Esophagus muscularis mucosa (tissue), 4 donors: ENCODE measurements at regions not wholly inside any gene's neighbourhood (a gene's known extent, or its start where the extent isn't known, plus 50 kb on each side); places are given as distances from the start of the nearest gene placed in this dataset.

ENCODE experiments used
- DNase-seq: peaks from one replicate; pipeline ENCODE4 v3.0.0-alpha.2; 2017; ENCODE audit errors: extremely low spot score
- H3K27ac ChIP-seq, 4 donors: fragments of 200-600 bp; sonication (generic); replicated peaks in 1 of 4; 1 replicate in 3 of 4; 2 replicates in 1 of 4; pipeline ENCODE4 v1.5.1; 2016 to 2019; ENCODE audit warnings: mild to moderate bottlenecking in 1 of 4
- H3K27me3 ChIP-seq, 4 donors: fragments of 200-600 bp; sonication (generic); one replicate each; pipeline versions ENCODE4 v1.5.1 to v1.6.0; 2016 to 2019
- H3K36me3 ChIP-seq, 4 donors: fragments of 200-600 bp; sonication (generic); one replicate each; pipeline ENCODE4 v1.5.1; 2016 to 2019
- H3K4me1 ChIP-seq, 4 donors: fragments of 200-600 bp; sonication (generic); one replicate each; pipeline ENCODE4 v1.5.1; 2016 to 2019
- H3K4me3 ChIP-seq, 4 donors: fragments of 200-600 bp; sonication (generic); 1 replicate in 2 of 4; 2 replicates in 2 of 4; pipeline ENCODE4 v1.5.1; 2016 to 2019; ENCODE audit warnings: mild to moderate bottlenecking in 4 of 4, moderate library complexity in 1 of 4
- H3K9me3 ChIP-seq, 4 donors: fragments of 200-600 bp; sonication (generic); 1 replicate in 3 of 4; 2 replicates in 1 of 4; pipeline ENCODE4 v1.5.1; 2016 to 2019
- CTCF ChIP-seq, 3 experiments: fragments of 200-600 bp in 2 of 3; fragments of 450-650 bp in 1 of 3; sonication (generic) in 2 of 3; IDR thresholded peaks; one replicate each; pipeline ENCODE4 v1.5.1; 2017 to 2019; ENCODE audit warnings: antibody characterized with exemption in 3 of 3, mild to moderate bottlenecking in 2 of 3, moderate library complexity in 1 of 3
- EP300 ChIP-seq: sonication (generic); formaldehyde crosslinking; IDR thresholded peaks from one replicate; pipeline ENCODE4 v1.6.1; 2017; ENCODE audit warnings: antibody characterized with exemption
- POLR2A ChIP-seq: fragments of 450-650 bp; IDR thresholded peaks from one replicate; pipeline ENCODE4 v1.6.1; 2017; ENCODE audit warnings: antibody characterized with exemption, moderate library complexity, mild to moderate bottlenecking, low read depth
- POLR2AphosphoS5 ChIP-seq, 2 donors: sonication (generic); formaldehyde crosslinking; IDR thresholded peaks; one replicate each; pipeline ENCODE4 v1.6.1; 2017; ENCODE audit warnings: antibody characterized with exemption in 2 of 2
- WGBS: methylation state at CpG from one replicate; pipeline ENCODE4 v1.1.5; 2018; 5-methylcytosine and 5-hydroxymethylcytosine counted together
- intact Hi-C: fragments of 100-400 bp; cut with DNase I; formaldehyde crosslinking; loops from one replicate; pipeline ENCODE4 v1.15.1; 2023

- WGBS, result 85% methylated on average over 9 of the region's 14 CpGs
- H3K36me3 ChIP-seq, result no peaks in the 10 kb centered on the region
- intact Hi-C loops, result no loop called here
Measured at GRCh38 chr16:35146723-35147458, 1687.5 kb downstream of the TP53TG3F start.

GRCh38 chr16:35147556-35148504 lies 1688.4 kb downstream of the TP53TG3F start:
- no peak for TF ChIP-seq CTCF (IDR thresholded peaks at IDR 0.05)
- TF ChIP-seq EP300, result no peak
- H3K36me3 ChIP-seq, result no peaks in the 10 kb centered on the region
- H3K4me3 ChIP-seq, result no peak overlapping the region
- H3K27ac ChIP-seq, result no peak overlapping the region
- DNase-seq, result peak; percentile 83
- 69% methylated on average over 8 of the region's 10 CpGs for WGBS
- intact Hi-C loops, result no loop called here
- H3K4me1 ChIP-seq, result no peaks in the 10 kb centered on the region
- H3K9me3 ChIP-seq, result peaks cover 0 to 34% (median 11%) of the 10 kb centered on the region in 4 donors
- H3K27me3 ChIP-seq, result no peaks in the 10 kb centered on the region

More at GRCh38 chr16:35146723-35147458, 1687.5 kb downstream of the TP53TG3F start:
- H3K4me1 ChIP-seq, result no peaks in the 10 kb centered on the region
- TF ChIP-seq POLR2A (no peak), EP300 (no peak), POLR2AphosphoS5 (IDR thresholded peaks at IDR 0.05) (no peak), CTCF (IDR thresholded peaks at IDR 0.05) (no peak)
- peak; percentile 87 for DNase-seq
- H3K9me3 ChIP-seq, result peaks cover 0 to 38% (median 13%) of the 10 kb centered on the region in 4 donors
- H3K4me3 ChIP-seq, result no peak overlapping the region
- H3K27me3 ChIP-seq, result no peaks in the 10 kb centered on the region
- H3K27ac ChIP-seq, result no peak overlapping the region

- Histone ChIP-seq H3K27ac (no peak overlapping the region), H3K27me3 (no peaks in the 10 kb centered on the region), H3K4me1 (no peaks in the 10 kb centered on the region), H3K9me3 (peaks cover 0 to 29% (median 10%) of the 10 kb centered on the region in 4 donors), H3K4me3 (no peak overlapping the region), H3K36me3 (no peaks in the 10 kb centered on the region)
- intact Hi-C loops, result no loop called here
- DNase-seq, result no peak
- TF ChIP-seq CTCF (IDR thresholded peaks at IDR 0.05), result no peak
- no peak for TF ChIP-seq POLR2AphosphoS5 (IDR thresholded peaks at IDR 0.05)
- no peak for TF ChIP-seq POLR2A
- no peak for TF ChIP-seq EP300
- WGBS, result 76% methylated on average over 3 of the region's 3 CpGs
Measured at GRCh38 chr16:35148748-35149147, 1689.3 kb downstream of the TP53TG3F start.

GRCh38 chr16:35149550-35149949 lies 1690.1 kb downstream of the TP53TG3F start:
- Histone ChIP-seq H3K27me3 (no peaks in the 10 kb centered on the region), H3K9me3 (peaks cover 0 to 28% (median 10%) of the 10 kb centered on the region in 4 donors), H3K36me3 (no peaks in the 10 kb centered on the region), H3K27ac (no peak overlapping the region), H3K4me1 (no peaks in the 10 kb centered on the region), H3K4me3 (no peak overlapping the region)
- TF ChIP-seq CTCF (IDR thresholded peaks at IDR 0.05), result no peak
- no peak for TF ChIP-seq EP300
- DNase-seq, result peak; percentile 83
- intact Hi-C loops, result no loop called here
- WGBS, result 63% methylated on average over 3 of the region's 3 CpGs
